ENCODE measurements at regions not wholly inside any gene's neighbourhood (a gene's known extent, or its start where the extent isn't known, plus 50 kb on each side); places are given as distances from the start of the nearest gene placed in this dataset.

DNA sequence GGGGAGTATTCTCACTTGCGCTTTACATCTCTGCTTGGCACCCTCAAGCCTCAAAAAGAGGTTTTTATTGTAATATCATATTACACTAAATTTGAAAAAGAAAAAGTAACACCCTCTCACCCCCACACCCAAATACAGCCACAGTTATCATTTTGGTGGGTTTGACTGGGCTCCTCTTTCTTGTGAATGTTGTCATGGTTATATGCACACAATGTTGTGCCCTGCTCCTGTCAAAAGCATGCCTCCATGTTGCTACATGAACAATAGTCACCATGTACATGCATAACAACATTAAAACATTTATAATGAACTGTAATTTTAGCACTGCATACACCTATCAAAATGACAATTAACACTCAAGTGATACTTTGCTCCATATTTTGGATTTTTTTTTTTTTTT, 100.2 kb downstream of the BCL2L11 start:
- TF ChIP-seq ASH2L (IDR thresholded peaks at IDR 0.05; ENCODE audit: low read length) (no peak), POLR2A (IDR thresholded peaks at IDR 0.05; ENCODE audit: control extremely low read depth in 1 of 2, low read depth in 2 of 2, low read length in 2 of 2) (no peak), TAF1 (IDR thresholded peaks at IDR 0.05; ENCODE audit: low read depth, low read length) (no peak)
- TF ChIP-seq, protein P1, sequence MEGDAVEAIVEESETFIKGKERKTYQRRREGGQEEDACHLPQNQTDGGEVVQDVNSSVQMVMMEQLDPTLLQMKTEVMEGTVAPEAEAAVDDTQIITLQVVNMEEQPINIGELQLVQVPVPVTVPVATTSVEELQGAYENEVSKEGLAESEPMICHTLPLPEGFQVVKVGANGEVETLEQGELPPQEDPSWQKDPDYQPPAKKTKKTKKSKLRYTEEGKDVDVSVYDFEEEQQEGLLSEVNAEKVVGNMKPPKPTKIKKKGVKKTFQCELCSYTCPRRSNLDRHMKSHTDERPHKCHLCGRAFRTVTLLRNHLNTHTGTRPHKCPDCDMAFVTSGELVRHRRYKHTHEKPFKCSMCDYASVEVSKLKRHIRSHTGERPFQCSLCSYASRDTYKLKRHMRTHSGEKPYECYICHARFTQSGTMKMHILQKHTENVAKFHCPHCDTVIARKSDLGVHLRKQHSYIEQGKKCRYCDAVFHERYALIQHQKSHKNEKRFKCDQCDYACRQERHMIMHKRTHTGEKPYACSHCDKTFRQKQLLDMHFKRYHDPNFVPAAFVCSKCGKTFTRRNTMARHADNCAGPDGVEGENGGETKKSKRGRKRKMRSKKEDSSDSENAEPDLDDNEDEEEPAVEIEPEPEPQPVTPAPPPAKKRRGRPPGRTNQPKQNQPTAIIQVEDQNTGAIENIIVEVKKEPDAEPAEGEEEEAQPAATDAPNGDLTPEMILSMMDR (IDR thresholded peaks at IDR 0.05; ENCODE audit: control extremely low read depth in 1 of 3, insufficient read depth in 1 of 3, low read depth in 1 of 3, low read length in 3 of 3), result no peak

Measured in H1 (cell line).